ENCODE measurements at regions not wholly inside any gene's neighbourhood (a gene's known extent, or its start where the extent isn't known, plus 50 kb on each side); places are given as distances from the start of the nearest gene placed in this dataset.

- peak; percentile 32 for DNase-seq (ENCODE audit: low read depth)
- TF ChIP-seq, protein P1, sequence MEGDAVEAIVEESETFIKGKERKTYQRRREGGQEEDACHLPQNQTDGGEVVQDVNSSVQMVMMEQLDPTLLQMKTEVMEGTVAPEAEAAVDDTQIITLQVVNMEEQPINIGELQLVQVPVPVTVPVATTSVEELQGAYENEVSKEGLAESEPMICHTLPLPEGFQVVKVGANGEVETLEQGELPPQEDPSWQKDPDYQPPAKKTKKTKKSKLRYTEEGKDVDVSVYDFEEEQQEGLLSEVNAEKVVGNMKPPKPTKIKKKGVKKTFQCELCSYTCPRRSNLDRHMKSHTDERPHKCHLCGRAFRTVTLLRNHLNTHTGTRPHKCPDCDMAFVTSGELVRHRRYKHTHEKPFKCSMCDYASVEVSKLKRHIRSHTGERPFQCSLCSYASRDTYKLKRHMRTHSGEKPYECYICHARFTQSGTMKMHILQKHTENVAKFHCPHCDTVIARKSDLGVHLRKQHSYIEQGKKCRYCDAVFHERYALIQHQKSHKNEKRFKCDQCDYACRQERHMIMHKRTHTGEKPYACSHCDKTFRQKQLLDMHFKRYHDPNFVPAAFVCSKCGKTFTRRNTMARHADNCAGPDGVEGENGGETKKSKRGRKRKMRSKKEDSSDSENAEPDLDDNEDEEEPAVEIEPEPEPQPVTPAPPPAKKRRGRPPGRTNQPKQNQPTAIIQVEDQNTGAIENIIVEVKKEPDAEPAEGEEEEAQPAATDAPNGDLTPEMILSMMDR (IDR thresholded peaks at IDR 0.05; ENCODE audit: control insufficient read depth, insufficient read depth, low read depth, low read length, missing control alignments) = no peak
- no peak overlapping the region for H3K4me3 ChIP-seq (ENCODE audit: control insufficient read depth, low read depth, low read length)
Observed at GRCh38 chr2:145258903-145259579, 739.1 kb upstream of the ZEB2 start.

DNA sequence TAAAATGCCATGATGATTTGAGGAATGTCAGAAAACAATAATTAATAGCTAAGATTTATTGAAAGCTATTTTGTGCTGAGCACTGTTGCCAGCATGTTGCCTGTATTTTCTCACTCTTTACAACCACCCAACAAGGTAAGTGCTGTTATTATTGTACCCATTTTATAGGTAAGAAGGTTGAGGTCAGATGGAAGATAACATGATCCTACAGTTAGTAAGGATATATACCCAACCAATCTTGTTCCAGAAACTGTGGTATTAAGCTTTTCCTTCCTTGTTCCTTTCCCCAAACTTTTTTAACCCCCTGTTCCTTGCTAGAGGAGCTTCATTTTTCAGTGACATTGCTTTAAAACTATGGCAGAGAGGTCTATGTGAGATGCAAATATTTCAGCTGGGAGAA is 738.0 kb upstream of the ZEB2 start:
- no peak for DNase-seq (ENCODE audit: low read depth)
- TF ChIP-seq, protein P1 (IDR thresholded peaks at IDR 0.05; ENCODE audit: control insufficient read depth, insufficient read depth, low read depth, low read length, missing control alignments) = no peak
- no peak overlapping the region for H3K4me3 ChIP-seq (ENCODE audit: control insufficient read depth, low read depth, low read length)

GRCh38 chr2:145256551-145256950 is 736.6 kb upstream of the ZEB2 start:
- TF ChIP-seq, protein P1 (IDR thresholded peaks at IDR 0.05; ENCODE audit: control insufficient read depth, insufficient read depth, low read depth, low read length, missing control alignments) = no peak
- DNase-seq (ENCODE audit: low read depth) = no peak
- H3K4me3 ChIP-seq (ENCODE audit: control insufficient read depth, low read depth, low read length) = no peak overlapping the region

DNA sequence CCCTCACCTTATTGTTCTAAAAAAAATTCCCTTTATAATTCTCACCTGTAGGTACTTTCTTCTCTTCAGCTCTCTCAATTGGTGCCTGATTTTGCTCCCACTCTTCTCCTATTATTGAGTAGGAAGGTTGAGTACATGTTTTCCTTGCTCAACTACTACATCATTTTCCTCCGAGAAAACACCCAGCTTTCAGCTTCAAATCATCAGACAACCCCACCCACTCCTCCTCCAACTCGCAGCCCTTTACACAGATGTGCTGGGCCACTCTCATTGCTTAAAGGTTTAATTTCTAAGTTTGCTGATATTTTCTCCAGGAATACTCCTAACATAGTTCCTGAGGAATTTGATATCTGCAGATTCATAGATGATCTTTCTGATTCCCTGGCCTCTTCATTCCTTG is 734.4 kb upstream of the ZEB2 start:
- no peak overlapping the region for H3K4me3 ChIP-seq (ENCODE audit: control insufficient read depth, low read depth, low read length)
- TF ChIP-seq, protein P1 (IDR thresholded peaks at IDR 0.05; ENCODE audit: control insufficient read depth, insufficient read depth, low read depth, low read length, missing control alignments) = no peak
- DNase-seq (ENCODE audit: low read depth) = no peak

DNA sequence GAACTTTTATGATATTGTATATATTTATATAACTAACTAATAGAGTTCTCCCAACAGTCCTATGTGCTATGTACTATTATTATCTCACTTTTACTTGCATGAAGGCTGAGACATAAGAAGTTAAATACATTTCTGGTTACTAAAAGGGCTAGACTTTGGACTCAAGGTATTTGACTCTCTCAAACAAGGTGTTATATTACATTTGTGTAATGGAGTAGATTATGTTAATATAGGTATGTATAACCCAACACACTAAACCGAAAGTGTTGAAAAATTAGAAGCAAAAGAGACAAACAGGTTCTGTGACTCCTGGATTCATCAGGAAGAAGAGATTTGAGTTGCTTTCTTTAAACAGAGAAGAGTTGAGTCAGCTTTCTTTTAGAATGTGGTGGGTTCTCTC is 733.6 kb upstream of the ZEB2 start:
- DNase-seq (ENCODE audit: low read depth) = no peak
- H3K4me3 ChIP-seq (ENCODE audit: control insufficient read depth, low read depth, low read length) = no peak overlapping the region

DNA sequence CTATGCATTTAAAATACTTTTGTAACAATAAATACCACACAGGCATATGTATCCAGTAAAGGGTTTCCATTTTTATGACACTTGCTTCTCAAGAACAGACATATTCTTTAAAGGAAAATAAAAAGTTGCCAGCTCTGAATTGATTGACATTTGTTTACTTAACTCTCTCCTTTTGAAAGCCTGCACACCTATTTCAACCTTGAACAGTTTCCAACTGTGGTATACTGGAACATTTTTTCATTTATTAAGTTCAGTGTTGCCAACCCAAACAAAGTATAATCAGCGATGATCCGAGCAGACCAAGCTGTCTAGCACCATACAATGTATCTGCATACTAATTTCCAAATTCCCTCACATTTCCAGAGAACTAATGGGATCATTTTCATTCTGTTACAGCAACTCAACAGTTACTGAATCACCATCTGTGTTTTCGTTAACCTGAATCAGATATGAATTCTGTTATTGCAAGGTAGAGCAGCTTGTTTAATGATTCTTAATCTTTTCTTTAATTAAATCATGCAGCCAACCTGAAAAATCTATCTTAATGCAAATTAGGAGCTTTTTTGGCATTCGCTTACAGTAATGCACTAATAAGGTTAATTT is 725.5 kb upstream of the ZEB2 start:
- no peak for DNase-seq (ENCODE audit: low read depth)
- no peak overlapping the region for H3K4me3 ChIP-seq (ENCODE audit: control insufficient read depth, low read depth, low read length)
- TF ChIP-seq, protein P1 (IDR thresholded peaks at IDR 0.05; ENCODE audit: control insufficient read depth, insufficient read depth, low read depth, low read length, missing control alignments) = no peak

More for the DNA sequence above, 733.6 kb upstream of the ZEB2 start:
- TF ChIP-seq, protein P1 (IDR thresholded peaks at IDR 0.05; ENCODE audit: control insufficient read depth, insufficient read depth, low read depth, low read length, missing control alignments) = no peak
